ENCODE measurements at regions not wholly inside any gene's neighbourhood (a gene's known extent, or its start where the extent isn't known, plus 50 kb on each side); places are given as distances from the start of the nearest gene placed in this dataset.

DNA sequence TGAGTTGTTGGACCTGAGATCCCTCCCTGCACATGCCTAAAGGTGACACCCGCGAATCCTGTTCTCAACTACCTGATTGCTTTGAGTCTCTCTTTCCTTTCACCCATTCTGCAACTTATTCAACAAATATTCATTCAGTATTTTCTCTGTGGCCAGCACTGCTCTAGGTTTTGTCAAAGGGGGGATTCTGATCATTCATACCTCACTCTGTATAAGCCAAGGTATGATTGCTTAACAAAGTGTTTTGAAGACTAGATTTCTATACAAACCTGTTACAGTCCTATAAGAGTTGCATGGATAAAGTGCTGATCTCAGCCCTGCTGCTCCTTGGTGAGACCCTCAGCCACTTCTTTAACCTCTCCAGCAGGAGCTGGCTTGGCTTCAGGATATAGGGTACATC is 409.7 kb downstream of the KCNRG start:
- TF ChIP-seq, protein P1, sequence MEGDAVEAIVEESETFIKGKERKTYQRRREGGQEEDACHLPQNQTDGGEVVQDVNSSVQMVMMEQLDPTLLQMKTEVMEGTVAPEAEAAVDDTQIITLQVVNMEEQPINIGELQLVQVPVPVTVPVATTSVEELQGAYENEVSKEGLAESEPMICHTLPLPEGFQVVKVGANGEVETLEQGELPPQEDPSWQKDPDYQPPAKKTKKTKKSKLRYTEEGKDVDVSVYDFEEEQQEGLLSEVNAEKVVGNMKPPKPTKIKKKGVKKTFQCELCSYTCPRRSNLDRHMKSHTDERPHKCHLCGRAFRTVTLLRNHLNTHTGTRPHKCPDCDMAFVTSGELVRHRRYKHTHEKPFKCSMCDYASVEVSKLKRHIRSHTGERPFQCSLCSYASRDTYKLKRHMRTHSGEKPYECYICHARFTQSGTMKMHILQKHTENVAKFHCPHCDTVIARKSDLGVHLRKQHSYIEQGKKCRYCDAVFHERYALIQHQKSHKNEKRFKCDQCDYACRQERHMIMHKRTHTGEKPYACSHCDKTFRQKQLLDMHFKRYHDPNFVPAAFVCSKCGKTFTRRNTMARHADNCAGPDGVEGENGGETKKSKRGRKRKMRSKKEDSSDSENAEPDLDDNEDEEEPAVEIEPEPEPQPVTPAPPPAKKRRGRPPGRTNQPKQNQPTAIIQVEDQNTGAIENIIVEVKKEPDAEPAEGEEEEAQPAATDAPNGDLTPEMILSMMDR (IDR thresholded peaks at IDR 0.05) = no peak
- TF ChIP-seq EP300 (IDR thresholded peaks at IDR 0.05) = no peak

Measured in esophagus muscularis mucosa (tissue), 3 donors.